HG03108 (cell line): ENCODE measurements at regions not wholly inside any gene's neighbourhood (a gene's known extent, or its start where the extent isn't known, plus 50 kb on each side); places are given as distances from the start of the nearest gene placed in this dataset.
"Not testable (repeated sequence)": the region's sequence is repeated elsewhere in the genome, so short reads cannot be mapped to it uniquely, and the experiment has no call there.

ENCODE experiments used
- ATAC-seq: cut with Tn5 transposase; IDR thresholded peaks from one replicate; pipeline ENCODE4 v1.9.1; 2021; ENCODE audit warnings: moderate library complexity; ENCODE audit not compliant: unreplicated experiment

DNA sequence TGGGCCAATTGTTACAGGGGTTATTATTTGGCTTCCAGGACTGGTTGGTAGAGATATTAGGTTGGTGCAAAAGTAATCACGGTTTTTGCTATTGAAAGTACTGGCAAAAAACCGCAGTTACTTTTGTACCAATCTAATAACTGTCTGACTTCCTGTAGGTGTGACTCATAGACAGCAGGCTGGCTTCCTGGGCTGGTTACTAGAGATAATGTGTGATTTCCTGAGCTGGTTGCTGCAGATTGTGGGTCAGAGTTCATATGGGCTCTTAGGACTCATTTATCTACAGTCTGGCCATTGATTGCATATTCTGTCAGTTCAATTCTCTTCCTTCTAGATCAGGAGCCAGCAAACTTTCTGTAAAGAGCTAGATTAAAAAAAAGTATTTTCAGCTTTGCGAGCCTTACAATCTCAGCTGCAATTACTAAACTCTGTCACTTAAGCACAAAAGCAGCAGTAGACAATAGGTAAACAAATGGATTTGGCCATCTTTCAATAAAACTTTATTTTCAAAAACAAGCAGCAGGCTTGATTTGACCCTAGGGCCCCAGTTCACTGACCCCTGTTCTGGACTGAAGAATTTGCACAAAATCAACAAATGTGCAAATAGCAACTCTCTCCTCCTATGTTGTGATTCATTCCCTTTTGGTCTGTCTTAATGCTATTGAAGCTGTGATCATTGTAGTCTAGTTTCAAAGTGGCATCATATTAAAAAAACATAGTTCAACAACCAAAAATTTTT is 50.8 kb upstream of the BOD1L1 start:
- no peak for ATAC-seq

DNA sequence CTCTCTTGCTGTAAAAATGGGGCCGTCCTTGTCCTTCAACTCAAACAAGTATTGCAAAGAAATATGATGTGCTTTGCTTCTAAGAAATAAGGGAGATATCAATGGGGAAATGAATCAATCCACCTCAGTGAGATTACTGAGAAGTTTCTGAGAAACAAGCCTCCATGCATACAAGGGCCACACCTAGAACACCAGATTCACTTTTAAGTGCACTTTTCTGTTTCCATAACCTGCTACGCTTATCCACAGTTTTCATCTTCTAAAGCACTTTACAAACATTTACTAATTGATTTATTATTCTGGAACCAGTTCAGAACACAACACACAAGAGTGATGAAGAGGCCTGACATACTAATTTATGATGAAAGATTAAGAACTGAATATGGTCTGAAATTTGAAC is 54.0 kb upstream of the BOD1L1 start:
- ATAC-seq: no peak

DNA sequence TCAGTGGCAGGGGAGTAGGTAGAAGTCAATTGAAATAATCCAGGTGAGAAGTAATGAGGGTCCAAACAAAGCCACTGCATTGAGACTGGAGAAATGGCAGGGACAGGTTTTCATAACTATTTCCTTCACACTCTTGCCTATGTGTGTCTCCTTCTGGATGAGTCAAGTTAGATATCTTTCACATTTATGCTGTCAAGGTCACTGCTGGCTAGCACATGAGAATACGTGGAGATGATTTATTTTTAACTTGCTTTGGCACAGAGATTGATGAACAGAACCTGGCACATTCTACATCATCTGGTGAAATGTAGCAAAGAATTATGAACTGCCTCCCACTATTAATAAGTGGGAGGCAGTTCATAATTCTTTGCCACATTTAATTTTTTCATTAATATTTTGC is 66.7 kb upstream of the BOD1L1 start:
- no peak for ATAC-seq

DNA sequence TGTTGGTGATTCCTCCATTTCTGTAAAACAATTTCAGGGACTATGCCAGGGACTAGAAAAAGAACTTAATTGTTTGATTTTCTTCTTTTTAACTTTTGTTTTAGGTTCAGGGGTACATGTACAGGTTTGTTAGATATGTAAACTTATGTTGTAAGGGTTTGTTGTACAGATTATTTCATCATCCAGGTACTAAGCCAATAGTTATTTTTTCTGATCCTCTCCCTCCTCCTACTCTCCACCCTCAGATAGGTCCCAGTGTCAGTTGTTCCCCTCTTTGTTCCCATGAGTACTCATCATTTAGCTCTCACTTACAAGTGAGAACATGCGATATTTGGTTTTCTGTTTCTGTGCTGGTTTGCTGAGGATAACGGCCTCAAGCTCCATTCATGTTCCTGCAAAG is 70.8 kb upstream of the BOD1L1 start:
- no peak for ATAC-seq

DNA sequence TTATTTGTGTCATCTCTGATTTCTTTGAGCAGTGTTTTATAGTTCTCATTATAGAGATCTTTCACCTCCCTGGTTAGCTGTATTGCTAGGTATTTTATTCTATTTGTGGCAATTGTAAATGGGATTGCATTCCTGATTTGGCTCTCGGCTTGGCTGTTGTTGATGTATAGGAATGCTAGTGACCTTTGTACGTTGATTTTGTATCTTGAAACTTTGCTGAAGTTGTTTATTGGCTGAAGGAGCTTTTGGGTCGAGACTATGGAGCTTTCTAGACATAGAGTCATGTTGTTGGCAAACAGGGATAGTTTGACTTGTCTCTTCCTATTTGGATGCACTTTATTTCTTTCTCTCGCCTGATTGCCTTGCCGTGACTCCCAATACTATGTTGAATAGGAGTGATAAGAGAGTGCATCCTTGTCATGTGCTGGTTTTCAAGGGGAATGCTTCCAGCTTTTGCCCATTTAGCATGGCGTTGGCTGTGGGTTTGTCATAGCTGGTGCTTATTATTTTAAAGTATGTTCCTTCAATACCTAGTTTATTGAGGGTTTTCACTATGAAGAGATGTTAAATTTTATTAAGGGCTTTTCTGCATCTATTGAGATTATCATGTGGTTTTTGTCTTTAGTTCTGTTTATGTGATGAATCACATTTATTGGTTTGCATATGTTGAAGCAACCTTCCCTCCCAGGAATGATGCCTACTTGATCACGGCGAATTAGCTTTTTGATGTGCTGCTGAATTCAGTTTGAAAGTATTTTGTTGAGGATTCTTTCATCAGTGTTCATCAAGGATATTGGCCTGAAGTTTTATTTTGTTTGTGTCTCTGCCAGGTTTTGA is 72.7 kb upstream of the BOD1L1 start:
- no peak for ATAC-seq

DNA sequence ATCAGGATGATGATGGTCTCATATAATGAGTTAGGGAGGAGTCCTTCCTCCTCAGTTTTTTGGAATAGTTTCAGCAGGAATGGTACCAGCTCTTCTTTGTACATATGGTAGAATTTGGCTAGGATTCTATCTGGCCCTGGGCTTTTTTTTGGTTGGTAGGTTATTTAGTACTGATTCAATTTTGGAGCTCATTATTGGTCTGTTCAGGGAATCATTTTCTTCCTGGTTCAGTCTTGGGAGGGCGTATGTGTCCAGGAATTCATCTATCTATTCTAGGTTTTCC is 73.3 kb upstream of the BOD1L1 start:
- ATAC-seq: not testable (repeated sequence)

DNA sequence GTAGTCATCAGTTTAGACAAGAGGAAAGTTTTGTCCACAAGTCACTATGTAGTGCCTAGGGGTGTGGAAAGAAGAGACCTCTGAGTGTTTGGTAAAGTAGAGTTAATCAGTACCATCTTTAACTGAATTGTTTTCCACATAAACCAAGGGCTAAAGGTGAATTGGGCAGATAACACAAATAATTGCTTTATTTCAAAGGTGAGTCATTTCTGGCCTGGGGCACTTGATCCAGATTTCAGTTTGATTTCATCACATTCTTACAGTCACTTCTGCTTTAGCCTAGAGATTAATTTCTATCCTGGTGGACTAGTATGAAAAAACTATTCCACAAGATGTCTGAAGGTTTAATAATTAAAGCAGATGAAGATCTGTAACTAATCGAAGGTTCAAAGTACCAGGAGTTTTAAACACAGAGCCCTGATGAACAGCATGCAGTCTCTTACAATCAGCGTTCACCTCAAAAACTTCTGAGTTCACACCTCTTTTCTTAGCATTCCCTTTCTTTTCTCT is 74.5 kb upstream of the BOD1L1 start:
- ATAC-seq: no peak

DNA sequence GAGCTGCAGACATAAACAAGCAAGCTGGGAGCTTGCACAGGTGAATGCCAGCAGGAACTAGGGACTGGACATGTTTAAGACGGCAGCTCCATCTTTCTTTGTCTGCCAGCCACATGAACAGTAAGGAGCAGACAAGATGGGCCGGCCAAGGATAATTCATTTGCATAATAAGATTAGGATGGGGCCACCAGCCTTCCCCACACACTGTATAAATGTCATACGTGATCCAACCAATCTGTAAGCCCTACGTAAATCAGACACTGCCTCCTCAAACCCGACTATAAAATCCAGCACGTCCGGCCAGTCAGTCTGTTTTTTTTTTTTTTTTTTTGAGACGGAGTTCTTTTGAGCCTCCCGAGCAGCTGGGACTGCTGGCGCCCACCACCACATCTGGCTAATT is 75.6 kb upstream of the BOD1L1 start:
- ATAC-seq: no peak

DNA sequence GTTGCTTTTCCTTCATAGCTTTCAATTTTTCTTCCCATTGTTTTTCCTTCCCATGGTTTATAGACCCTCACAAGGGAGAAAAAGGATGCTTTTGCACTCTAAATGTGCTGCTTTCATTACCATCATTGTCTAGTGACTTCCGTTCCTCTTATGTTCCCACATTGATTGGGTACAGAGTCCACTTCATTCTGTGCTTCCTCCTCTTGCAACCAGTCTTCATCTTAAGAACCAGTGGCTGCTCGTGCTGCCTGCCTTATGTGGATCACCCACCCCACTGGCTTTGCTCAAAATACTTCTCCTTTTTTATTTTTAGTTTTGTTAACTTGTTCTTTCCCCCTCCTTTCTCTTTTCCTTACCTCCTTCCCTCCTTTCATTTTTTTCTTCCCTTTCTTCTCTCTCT is 76.5 kb upstream of the BOD1L1 start:
- no peak for ATAC-seq

DNA sequence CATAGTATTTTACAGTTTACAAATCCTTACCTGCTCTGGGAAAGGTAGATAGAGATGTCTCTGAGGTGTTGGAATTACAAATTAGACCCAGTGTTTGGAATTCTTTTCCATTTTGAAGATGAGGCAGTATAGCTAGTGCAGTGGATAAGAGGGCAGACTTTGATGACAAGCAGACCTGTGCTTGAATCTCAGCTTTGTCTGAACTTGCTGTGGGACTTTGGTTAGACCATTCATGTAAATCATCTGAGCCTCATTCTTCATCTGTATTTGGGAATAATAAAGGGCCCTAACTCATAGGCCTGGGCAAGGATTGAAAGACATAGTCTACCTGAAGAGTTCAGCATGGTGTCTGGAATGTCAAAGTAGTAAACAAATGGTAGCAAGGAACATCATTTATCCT is 77.2 kb upstream of the BOD1L1 start:
- no peak for ATAC-seq

DNA sequence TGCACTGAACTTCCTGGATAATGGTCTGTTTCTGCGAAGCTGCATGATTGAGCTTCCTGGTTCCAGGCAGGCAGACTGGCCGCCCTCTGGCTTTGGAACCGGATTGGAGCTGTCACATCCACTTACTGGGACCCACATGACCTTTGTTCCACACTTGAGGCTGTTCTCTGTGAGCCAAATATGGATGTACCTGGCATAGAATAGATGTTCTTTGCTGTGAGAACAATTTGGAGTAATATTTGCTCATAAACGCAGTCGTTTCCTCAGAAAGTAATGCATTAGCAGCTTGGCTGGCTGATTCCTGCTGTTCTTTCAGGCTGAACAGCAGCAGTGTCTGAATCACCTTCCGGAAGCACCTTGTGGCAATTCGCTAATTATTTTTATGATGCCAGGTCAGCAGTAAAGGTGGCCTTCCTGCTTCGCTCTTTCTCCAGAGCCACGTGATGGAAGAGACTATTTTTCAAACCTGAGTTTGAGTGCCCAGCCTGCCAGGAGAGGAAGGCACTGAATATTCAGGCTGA is 78.1 kb upstream of the BOD1L1 start:
- ATAC-seq: no peak

DNA sequence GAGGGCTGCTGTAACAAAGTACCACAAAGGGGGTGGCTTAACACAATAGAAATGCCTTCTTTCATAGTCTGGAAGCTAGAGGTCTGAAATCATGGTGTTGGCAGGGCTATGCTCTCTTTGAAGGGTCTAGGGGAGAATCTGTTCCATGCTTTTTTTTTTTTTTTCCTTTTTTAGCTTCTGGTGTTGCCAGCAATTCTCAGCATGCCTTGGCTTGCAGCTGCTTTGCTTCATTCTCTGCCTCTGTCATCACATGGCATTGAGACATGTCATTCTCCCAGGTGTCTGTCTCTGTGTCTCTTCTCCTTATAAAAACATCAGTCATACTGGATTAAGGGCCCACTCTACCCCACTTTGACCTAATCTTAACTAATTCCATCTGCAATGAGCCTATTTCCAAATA is 78.6 kb upstream of the BOD1L1 start:
- no peak for ATAC-seq

DNA sequence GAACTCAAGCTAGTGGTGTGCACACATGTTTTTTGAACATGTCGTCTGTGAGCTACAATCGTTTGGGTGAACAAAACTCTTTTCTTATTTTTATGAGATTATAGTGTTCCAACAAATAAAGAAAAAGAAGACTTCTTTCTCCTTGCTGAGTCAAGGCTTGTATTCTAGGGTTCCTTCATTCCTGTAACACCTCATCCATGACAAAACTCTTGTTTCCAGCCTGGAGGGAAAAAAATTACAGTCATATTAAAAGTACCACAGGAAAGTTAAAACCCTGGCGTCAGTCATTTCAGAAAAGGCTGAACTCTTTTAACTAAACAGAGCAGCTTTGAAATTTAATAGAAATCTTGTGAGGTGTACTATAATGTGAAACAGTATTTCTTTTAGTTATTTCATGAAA is 79.2 kb upstream of the BOD1L1 start:
- no peak for ATAC-seq

DNA sequence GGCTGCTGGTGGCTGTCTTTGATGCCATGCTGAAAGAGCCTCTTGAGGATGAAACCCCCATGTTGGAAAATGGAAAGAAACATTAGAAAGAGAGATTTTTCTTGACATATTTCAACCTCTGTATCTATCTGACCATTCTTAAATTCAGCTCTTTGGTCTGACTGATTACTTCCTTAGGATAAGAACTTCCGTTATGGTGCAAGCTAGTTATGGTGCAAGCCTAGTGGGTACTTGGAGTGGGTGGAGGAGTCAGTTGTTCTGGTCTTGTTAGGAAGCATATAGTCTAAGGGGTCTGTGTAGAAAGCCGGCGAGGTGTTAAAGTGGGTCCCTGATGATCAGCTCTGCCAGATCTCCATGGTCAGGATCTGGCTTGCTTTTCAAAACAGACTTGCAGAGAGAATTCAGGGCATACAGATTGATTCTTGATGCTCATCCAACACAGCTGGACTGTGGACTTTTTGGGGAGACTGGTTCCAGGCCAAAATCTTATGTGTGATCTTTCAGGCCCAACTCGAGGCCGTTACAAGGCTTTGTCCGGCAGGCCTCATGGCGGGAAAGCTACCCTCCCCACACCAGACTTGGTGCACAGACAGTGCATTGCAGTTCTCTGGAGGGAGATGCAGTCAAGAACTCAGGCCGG is 82.8 kb upstream of the BOD1L1 start:
- no peak for ATAC-seq

DNA sequence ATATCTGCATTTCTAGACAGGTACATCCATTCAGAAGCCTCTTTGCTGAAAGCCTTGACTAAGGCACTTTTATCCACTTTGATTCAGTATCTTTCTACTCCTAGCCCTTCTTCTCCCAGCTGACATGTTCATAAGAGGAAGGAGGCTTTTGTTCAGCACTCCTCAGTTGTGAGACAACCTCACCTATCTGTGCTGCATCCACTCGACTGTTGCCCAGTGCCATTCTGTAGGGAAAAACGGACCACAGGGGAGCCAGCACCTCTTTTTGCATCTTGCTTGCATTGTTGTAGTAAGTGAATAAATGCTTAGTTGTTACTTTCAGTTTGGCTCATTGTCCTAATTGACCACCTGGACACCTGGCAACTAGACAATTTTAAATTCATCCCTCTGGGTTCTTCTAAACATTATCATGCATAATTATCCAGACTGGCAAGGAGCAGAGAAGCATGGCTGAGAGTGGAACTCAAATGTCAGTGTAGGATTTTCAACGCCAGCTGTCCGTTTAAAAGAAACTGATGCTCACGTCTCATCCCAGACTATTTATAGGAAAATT is 83.8 kb upstream of the BOD1L1 start:
- no peak for ATAC-seq

DNA sequence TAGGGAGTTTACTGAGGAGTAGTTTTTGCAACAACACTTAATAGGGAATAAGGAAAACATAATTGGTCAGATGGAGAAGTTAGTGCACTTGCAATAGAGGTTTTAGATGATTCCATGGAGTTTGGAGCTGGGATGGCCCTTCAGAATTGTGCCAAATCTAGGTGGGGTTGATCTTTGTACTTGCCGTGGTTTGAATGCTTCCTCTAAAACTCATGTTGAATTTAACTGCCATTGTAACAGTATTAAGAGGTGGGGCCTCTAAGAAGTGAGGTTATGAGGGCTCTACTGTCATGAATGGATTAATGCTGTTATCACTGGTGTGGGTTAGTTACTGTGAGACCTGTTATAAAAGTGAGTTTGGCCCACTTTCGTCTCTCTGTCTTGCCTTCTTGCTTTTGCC is 94.4 kb upstream of the BOD1L1 start:
- no peak for ATAC-seq

DNA sequence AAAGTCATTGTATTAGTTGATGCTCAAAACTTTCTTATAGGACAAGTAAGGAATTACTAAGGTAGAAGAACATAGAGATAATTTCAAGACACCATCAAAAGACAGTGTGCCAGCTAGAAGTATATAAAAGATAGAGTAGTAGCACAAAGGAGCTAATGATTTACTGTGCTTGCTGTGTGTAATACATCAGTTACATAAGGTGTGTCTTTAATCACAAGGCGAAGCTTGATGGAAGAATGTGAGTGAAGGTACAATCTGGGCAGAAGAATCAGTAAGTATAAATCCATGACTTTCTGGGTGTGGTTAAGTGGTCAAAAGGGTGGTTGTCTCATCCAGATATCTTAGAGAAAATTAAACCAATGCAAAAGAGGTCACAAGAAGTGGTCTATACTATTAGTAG is 95.1 kb upstream of the BOD1L1 start:
- ATAC-seq: no peak

DNA sequence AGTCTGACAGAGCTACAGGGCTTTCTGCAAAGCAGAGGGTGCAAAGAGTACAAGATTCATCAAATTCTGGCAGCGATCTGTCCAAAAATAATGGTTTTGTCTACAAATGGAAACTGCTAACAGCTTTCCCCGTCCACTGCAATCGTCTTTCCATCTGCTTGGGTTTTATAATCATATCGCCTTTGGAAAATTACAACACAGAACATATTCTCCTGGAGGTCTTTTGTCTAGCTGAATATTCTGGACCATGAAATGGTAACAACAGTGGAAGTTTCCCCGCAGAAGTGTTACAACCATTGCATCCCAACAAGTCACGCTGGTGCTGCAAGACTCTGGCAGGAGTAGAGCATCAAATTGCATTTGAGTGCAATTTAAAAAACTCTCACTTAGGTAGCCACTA is 101.2 kb upstream of the BOD1L1 start:
- ATAC-seq: no peak

DNA sequence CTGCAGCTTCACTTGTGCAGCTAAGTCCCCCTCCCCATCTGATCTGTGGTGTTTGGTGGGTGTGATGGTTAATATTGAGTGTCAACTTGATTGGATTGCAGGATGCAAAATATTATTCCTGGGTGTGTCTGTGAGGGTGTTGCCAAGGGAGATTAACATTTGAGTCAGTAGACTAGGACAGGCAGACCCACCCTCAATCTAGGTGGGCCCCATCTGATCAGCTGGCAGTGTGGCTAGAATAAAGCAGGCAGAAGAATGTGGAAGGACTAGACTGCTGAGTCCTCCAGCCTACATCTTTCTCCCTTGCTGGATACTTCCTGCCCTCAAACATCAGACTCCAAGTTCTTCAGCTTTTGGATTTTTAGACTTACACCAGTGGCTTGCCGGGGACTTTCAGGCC is 103.5 kb upstream of the BOD1L1 start:
- no peak for ATAC-seq

DNA sequence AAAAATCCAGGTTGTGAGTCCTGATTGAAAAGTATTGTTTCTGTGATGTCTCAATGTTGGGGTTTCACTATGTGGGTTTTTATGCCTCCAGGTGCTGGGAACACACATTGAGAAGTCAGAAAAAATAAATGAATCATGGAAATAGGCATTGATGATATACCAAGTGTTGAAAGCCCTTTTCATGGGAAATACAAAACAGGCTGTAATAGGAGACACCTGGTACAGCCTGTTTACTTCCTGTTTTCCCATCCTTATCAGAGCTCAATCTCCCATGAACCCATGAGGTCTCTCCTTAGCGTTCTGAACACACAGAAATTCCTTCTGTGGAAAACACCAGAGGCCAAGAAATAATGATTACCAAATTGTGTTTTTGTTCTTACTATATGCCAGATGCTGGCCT is 106.3 kb upstream of the BOD1L1 start:
- ATAC-seq: no peak

DNA sequence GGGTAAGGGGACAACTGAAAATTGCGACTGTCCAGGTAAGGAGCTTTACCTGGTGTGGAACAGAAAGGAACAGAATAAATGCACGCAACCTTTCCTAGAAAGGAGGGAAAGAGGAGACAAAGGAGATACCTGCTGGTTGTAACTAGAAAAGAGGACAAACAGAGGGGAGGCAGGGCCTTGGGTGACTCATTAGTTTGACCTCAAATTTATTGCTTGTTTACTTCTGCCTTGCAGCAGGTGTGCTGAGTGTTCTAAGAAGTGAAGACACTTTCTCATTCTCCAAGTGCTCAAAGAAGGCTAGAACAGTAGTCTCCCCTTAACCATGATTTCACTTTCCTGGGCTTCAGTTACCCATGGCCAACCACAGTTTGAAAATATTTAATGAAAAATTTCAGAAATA is 123.1 kb upstream of the BOD1L1 start:
- no peak for ATAC-seq

DNA sequence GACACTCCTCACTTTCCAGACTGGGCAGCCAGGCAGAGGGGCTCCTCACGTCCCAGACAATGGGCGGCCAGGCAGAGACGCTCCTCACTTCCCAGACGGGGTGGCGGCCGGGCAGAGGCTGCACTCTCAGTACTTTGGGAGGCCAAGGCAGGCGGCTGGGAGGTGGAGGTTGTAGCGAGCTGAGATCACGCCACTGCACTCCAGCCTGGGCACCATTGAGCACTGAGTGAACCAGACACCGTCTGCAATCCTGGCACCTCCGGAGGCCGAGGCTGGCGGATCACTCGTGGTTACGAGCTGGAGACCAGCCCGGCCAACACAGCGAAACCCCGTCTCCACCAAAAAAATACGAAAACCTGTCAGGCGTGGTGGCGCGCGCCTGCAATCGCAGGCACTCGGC is 134.1 kb upstream of the BOD1L1 start:
- ATAC-seq: not testable (repeated sequence)
